ENCODE measurements at regions not wholly inside any gene's neighbourhood (a gene's known extent, or its start where the extent isn't known, plus 50 kb on each side); places are given as distances from the start of the nearest gene placed in this dataset.

DNA sequence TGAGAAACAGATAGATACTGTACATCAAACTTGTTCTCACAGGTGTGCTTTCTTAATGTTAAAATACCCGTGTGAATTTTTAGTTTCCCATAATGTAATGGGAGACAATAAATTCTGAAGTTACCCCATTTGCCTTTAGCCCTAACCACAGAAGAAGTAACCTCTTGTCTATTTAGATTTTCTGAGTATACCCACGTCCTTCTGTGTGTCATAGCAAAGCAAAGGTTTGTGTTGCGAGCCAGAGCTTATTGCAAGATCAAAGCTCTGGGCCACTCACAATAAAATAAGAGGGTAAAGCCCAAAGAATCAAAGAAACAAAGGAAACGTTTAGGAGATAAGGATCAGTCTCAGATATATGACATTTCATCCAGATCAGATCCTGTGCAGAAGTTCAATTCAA lies 73.9 kb downstream of the BMP4 start:
- TF ChIP-seq, protein P1, sequence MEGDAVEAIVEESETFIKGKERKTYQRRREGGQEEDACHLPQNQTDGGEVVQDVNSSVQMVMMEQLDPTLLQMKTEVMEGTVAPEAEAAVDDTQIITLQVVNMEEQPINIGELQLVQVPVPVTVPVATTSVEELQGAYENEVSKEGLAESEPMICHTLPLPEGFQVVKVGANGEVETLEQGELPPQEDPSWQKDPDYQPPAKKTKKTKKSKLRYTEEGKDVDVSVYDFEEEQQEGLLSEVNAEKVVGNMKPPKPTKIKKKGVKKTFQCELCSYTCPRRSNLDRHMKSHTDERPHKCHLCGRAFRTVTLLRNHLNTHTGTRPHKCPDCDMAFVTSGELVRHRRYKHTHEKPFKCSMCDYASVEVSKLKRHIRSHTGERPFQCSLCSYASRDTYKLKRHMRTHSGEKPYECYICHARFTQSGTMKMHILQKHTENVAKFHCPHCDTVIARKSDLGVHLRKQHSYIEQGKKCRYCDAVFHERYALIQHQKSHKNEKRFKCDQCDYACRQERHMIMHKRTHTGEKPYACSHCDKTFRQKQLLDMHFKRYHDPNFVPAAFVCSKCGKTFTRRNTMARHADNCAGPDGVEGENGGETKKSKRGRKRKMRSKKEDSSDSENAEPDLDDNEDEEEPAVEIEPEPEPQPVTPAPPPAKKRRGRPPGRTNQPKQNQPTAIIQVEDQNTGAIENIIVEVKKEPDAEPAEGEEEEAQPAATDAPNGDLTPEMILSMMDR (conservative IDR thresholded peaks at IDR 0.05; ENCODE audit: low read depth, low read length): no peak
- TF ChIP-seq EZH2phosphoT487 (IDR thresholded peaks at IDR 0.05; ENCODE audit: borderline replicate concordance, low read length): no peak

Measured in PC-3 (cell line).